GM23338 (cell line): ENCODE measurements at regions not wholly inside any gene's neighbourhood (a gene's known extent, or its start where the extent isn't known, plus 50 kb on each side); places are given as distances from the start of the nearest gene placed in this dataset.

Source experiments
- ATAC-seq: fragments of 200-7000 bp; cut with Tn5 transposase; 3 replicates; pipeline ENCODE4 v1.9.1; 2020
- DNase-seq: peaks from one replicate; pipeline ENCODE4 v3.0.0-alpha.2; 2015; ENCODE audit warnings: low spot score
- H2AFZ ChIP-seq: fragments of 200-600 bp; sonication (generic); 2 replicates; pipeline ENCODE4 v1.8.0; 2016; ENCODE audit warnings: antibody characterized with exemption, mild to moderate bottlenecking, moderate library complexity
- H3F3A ChIP-seq: fragments of 200-600 bp; sonication (generic); replicated peaks from 2 replicates; pipeline ENCODE4 v1.8.0; 2017; ENCODE audit warnings: antibody characterized with exemption, mixed run types, low read depth
- H3K27ac ChIP-seq: fragments of 200-600 bp; sonication (generic); 2 replicates; pipeline ENCODE4 v1.6.1; 2016; ENCODE audit warnings: low read depth
- H3K27me3 ChIP-seq: fragments of 200-600 bp; sonication (generic); 2 replicates; pipeline ENCODE4 v1.8.0; 2016; ENCODE audit warnings: mild to moderate bottlenecking, mixed run types, moderate library complexity; ENCODE audit not compliant: insufficient read depth
- H3K36me3 ChIP-seq: fragments of 200-600 bp; sonication (generic); 2 replicates; pipeline ENCODE4 v1.8.0; 2016; ENCODE audit warnings: mild to moderate bottlenecking; ENCODE audit not compliant: insufficient read depth
- H3K4me1 ChIP-seq: fragments of 200-600 bp; sonication (generic); 2 replicates; pipeline ENCODE4 v1.8.0; 2016; ENCODE audit warnings: mild to moderate bottlenecking, moderate library complexity; ENCODE audit not compliant: insufficient read depth
- H3K4me2 ChIP-seq: fragments of 200-600 bp; sonication (generic); 2 replicates; pipeline ENCODE4 v1.7.1; 2017; ENCODE audit warnings: mixed run types
- H3K4me3 ChIP-seq: fragments of 200-600 bp; sonication (generic); 2 replicates; pipeline ENCODE4 v1.6.1; 2016; ENCODE audit warnings: mixed run types
- H3K79me2 ChIP-seq: fragments of 200-600 bp; sonication (generic); replicated peaks from 2 replicates; pipeline ENCODE4 v1.8.0; 2017; ENCODE audit warnings: mild to moderate bottlenecking; ENCODE audit not compliant: insufficient read depth
- H3K9me2 ChIP-seq: fragments of 200-600 bp; sonication (generic); 2 replicates; pipeline ENCODE4 v1.8.0; 2017; ENCODE audit not compliant: insufficient read depth
- H4K20me1 ChIP-seq: fragments of 200-600 bp; sonication (generic); replicated peaks from 2 replicates; pipeline ENCODE4 v1.8.0; 2017; ENCODE audit warnings: mild to moderate bottlenecking; ENCODE audit not compliant: insufficient read depth
- H3K27ac Mint-ChIP-seq: 2 replicates; pipeline ENCODE4 v1.8.0; 2020; ENCODE audit warnings: inconsistent platforms, mild to moderate bottlenecking, moderate library complexity, mixed read lengths
- H3K27me3 Mint-ChIP-seq: 3 replicates; pipeline ENCODE4 v1.8.0; 2022; ENCODE audit warnings: low read depth, mild to moderate bottlenecking, moderate library complexity, mixed read lengths, inconsistent platforms; ENCODE audit not compliant: insufficient read depth, poor library complexity
- H3K36me3 Mint-ChIP-seq: 3 replicates; pipeline ENCODE4 v1.8.0; 2021; ENCODE audit warnings: low read depth, mild to moderate bottlenecking, inconsistent platforms, moderate library complexity, mixed read lengths
- H3K4me1 Mint-ChIP-seq: 3 replicates; pipeline ENCODE4 v1.8.0; 2020; ENCODE audit warnings: mild to moderate bottlenecking, inconsistent platforms, mixed read lengths
- H3K4me3 Mint-ChIP-seq: 3 replicates; pipeline ENCODE4 v1.8.0; 2021; ENCODE audit warnings: moderate library complexity, mild to moderate bottlenecking, inconsistent platforms, mixed read lengths
- H3K9me3 Mint-ChIP-seq: 3 replicates; pipeline ENCODE4 v1.8.0; 2020; ENCODE audit warnings: moderate library complexity, mild to moderate bottlenecking, inconsistent platforms, mixed read lengths
- CREB1 ChIP-seq: fragments of 250-450 bp; sonication (Bioruptor Pico); IDR thresholded peaks from 2 replicates; pipeline ENCODE4 v1.5.0; 2020; ENCODE audit warnings: low read depth, mild to moderate bottlenecking, moderate library complexity
- JUNB ChIP-seq: IDR thresholded peaks from one replicate; pipeline ENCODE4 v1.6.1; 2016; ENCODE audit warnings: antibody characterized with exemption; ENCODE audit not compliant: unreplicated experiment
- STAT1 ChIP-seq: IDR thresholded peaks from one replicate; pipeline ENCODE4 v1.6.1; 2016; ENCODE audit warnings: antibody characterized with exemption; ENCODE audit not compliant: unreplicated experiment
- ZNF114 ChIP-seq: fragments of 250-450 bp; sonication (Bioruptor Pico); IDR thresholded peaks from 2 replicates; pipeline ENCODE4 v1.5.0; 2020; ENCODE audit warnings: mild to moderate bottlenecking, moderate library complexity
- ZNF331 ChIP-seq: fragments of 250-450 bp; sonication (Bioruptor Pico); IDR thresholded peaks from 2 replicates; pipeline ENCODE4 v1.5.0; 2020; ENCODE audit warnings: low read depth, mild to moderate bottlenecking, moderate library complexity
- TF ChIP-seq, protein P1 (sequence below): IDR thresholded peaks from 2 replicates; pipeline ENCODE4 v1.6.1; 2016; ENCODE audit warnings: antibody characterized with exemption
- TF ChIP-seq, protein P2 (sequence below): fragments of 250-450 bp; sonication (Bioruptor Pico); IDR thresholded peaks from 2 replicates; pipeline ENCODE4 v1.5.0; 2020; ENCODE audit warnings: mild to moderate bottlenecking, moderate library complexity
- TF ChIP-seq, protein P3 (sequence below), 2 experiments: fragments of 200-600 bp in 1 of 2; sonication (generic) in 1 of 2; conservative IDR thresholded peaks; 2 replicates each; pipeline versions ENCODE4 v1.5.1 to v1.6.1; 2016 to 2017; ENCODE audit warnings: antibody characterized with exemption in 2 of 2, low read depth in 2 of 2, mild to moderate bottlenecking in 2 of 2, moderate library complexity in 1 of 2
- TF ChIP-seq, protein P4 (sequence below): IDR thresholded peaks from one replicate; pipeline ENCODE4 v1.6.1; 2018; ENCODE audit warnings: antibody characterized with exemption; ENCODE audit not compliant: unreplicated experiment

DNA sequence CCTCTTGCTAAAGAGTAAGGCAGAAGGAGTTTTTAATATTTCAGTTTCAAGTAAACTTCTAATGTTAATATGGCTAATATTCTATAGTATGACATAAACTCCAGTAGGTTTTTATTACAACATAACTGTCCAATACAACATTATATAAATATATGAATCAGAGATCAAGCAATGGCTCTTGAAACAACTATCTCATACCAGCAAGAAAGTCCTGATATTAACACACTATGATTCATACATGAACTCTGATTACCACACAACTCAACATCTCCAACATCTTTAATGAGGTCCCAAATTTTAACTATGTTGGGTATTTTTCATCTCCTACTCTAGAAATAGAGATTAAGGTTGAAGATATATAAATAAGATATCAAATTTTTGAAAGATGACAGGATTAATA lies 878.3 kb downstream of the TLE1 start (continued):
- TF ChIP-seq ZNF114 (CRISPR knock-in tag) (no peak), CREB1 (CRISPR knock-in tag) (no peak)
- TF ChIP-seq, protein P1, sequence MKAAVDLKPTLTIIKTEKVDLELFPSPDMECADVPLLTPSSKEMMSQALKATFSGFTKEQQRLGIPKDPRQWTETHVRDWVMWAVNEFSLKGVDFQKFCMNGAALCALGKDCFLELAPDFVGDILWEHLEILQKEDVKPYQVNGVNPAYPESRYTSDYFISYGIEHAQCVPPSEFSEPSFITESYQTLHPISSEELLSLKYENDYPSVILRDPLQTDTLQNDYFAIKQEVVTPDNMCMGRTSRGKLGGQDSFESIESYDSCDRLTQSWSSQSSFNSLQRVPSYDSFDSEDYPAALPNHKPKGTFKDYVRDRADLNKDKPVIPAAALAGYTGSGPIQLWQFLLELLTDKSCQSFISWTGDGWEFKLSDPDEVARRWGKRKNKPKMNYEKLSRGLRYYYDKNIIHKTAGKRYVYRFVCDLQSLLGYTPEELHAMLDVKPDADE = no peak
- TF ChIP-seq, protein P2, sequence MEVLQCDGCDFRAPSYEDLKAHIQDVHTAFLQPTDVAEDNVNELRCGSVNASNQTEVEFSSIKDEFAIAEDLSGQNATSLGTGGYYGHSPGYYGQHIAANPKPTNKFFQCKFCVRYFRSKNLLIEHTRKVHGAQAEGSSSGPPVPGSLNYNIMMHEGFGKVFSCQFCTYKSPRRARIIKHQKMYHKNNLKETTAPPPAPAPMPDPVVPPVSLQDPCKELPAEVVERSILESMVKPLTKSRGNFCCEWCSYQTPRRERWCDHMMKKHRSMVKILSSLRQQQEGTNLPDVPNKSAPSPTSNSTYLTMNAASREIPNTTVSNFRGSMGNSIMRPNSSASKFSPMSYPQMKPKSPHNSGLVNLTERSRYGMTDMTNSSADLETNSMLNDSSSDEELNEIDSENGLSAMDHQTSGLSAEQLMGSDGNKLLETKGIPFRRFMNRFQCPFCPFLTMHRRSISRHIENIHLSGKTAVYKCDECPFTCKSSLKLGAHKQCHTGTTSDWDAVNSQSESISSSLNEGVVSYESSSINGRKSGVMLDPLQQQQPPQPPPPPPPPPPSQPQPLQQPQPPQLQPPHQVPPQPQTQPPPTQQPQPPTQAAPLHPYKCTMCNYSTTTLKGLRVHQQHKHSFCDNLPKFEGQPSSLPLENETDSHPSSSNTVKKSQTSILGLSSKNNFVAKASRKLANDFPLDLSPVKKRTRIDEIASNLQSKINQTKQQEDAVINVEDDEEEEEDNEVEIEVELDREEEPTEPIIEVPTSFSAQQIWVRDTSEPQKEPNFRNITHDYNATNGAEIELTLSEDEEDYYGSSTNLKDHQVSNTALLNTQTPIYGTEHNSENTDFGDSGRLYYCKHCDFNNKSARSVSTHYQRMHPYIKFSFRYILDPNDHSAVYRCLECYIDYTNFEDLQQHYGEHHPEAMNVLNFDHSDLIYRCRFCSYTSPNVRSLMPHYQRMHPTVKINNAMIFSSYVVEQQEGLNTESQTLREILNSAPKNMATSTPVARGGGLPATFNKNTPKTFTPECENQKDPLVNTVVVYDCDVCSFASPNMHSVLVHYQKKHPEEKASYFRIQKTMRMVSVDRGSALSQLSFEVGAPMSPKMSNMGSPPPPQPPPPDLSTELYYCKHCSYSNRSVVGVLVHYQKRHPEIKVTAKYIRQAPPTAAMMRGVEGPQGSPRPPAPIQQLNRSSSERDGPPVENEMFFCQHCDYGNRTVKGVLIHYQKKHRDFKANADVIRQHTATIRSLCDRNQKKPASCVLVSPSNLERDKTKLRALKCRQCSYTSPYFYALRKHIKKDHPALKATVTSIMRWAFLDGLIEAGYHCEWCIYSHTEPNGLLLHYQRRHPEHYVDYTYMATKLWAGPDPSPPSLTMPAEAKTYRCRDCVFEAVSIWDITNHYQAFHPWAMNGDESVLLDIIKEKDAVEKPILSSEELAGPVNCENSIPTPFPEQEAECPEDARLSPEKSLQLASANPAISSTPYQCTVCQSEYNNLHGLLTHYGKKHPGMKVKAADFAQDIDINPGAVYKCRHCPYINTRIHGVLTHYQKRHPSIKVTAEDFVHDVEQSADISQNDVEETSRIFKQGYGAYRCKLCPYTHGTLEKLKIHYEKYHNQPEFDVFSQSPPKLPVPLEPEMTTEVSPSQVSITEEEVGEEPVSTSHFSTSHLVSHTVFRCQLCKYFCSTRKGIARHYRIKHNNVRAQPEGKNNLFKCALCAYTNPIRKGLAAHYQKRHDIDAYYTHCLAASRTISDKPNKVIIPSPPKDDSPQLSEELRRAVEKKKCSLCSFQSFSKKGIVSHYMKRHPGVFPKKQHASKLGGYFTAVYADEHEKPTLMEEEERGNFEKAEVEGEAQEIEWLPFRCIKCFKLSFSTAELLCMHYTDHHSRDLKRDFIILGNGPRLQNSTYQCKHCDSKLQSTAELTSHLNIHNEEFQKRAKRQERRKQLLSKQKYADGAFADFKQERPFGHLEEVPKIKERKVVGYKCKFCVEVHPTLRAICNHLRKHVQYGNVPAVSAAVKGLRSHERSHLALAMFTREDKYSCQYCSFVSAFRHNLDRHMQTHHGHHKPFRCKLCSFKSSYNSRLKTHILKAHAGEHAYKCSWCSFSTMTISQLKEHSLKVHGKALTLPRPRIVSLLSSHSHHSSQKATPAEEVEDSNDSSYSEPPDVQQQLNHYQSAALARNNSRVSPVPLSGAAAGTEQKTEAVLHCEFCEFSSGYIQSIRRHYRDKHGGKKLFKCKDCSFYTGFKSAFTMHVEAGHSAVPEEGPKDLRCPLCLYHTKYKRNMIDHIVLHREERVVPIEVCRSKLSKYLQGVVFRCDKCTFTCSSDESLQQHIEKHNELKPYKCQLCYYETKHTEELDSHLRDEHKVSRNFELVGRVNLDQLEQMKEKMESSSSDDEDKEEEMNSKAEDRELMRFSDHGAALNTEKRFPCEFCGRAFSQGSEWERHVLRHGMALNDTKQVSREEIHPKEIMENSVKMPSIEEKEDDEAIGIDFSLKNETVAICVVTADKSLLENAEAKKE (CRISPR knock-in tag) = no peak

DNA sequence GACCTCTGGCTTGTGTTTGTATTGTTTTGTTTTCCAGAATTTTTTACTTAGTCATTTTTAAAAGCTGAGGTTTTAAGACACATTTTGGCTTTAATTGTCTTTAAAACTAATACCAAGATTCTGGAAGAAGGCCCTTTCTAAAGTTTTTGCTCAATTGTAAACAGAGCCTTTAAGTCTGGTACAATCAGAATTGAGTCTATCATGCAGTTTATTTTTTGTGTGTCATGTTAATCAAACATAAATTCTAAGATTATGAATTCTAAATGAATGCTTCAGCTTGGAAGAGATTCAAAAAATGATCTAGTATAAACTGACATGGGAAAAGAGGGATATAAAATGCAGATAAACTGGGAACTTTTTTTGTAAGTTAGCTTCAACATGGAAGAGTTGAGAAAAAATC lies 882.7 kb downstream of the TLE1 start:
- no peak overlapping the region for H3K4me3 Mint-ChIP-seq
- H4K20me1 ChIP-seq = no peaks in the 10 kb centered on the region
- no peaks in the 10 kb centered on the region for H3K4me1 ChIP-seq
- DNase-seq = no peak
- H3K79me2 ChIP-seq = no peaks in the 10 kb centered on the region
- no peak overlapping the region for H3K4me3 ChIP-seq
- no peak overlapping the region for H3K27ac ChIP-seq
- H3K27ac Mint-ChIP-seq = no peak overlapping the region
- no peaks in the 10 kb centered on the region; the same call in 1 of the 2 replicates for H3K9me2 ChIP-seq
- no peak for ATAC-seq
- no peaks in the 10 kb centered on the region for H3K36me3 ChIP-seq
- peaks cover under 1% of the 10 kb centered on the region; the same call in 1 of the 3 replicates for H3K4me1 Mint-ChIP-seq
- H3K9me3 Mint-ChIP-seq = no peaks in the 10 kb centered on the region
- H3F3A ChIP-seq = no peaks in the 10 kb centered on the region
- H3K36me3 Mint-ChIP-seq = no peaks in the 10 kb centered on the region
- H2AFZ ChIP-seq = no peak overlapping the region
- H3K27me3 Mint-ChIP-seq = no peaks in the 10 kb centered on the region
- H3K4me2 ChIP-seq = no peak overlapping the region
- no peaks in the 10 kb centered on the region for H3K27me3 ChIP-seq
- TF ChIP-seq ZNF114 (CRISPR knock-in tag) (no peak), ZNF331 (CRISPR knock-in tag) (no peak), STAT1 (no peak), JUNB (no peak)
- TF ChIP-seq, protein P3, sequence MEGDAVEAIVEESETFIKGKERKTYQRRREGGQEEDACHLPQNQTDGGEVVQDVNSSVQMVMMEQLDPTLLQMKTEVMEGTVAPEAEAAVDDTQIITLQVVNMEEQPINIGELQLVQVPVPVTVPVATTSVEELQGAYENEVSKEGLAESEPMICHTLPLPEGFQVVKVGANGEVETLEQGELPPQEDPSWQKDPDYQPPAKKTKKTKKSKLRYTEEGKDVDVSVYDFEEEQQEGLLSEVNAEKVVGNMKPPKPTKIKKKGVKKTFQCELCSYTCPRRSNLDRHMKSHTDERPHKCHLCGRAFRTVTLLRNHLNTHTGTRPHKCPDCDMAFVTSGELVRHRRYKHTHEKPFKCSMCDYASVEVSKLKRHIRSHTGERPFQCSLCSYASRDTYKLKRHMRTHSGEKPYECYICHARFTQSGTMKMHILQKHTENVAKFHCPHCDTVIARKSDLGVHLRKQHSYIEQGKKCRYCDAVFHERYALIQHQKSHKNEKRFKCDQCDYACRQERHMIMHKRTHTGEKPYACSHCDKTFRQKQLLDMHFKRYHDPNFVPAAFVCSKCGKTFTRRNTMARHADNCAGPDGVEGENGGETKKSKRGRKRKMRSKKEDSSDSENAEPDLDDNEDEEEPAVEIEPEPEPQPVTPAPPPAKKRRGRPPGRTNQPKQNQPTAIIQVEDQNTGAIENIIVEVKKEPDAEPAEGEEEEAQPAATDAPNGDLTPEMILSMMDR (conservative IDR thresholded peaks at IDR 0.05; ENCODE audit: low read depth in 2 of 2) = no peak
- TF ChIP-seq, protein P1 = no peak
- TF ChIP-seq, protein P4, sequence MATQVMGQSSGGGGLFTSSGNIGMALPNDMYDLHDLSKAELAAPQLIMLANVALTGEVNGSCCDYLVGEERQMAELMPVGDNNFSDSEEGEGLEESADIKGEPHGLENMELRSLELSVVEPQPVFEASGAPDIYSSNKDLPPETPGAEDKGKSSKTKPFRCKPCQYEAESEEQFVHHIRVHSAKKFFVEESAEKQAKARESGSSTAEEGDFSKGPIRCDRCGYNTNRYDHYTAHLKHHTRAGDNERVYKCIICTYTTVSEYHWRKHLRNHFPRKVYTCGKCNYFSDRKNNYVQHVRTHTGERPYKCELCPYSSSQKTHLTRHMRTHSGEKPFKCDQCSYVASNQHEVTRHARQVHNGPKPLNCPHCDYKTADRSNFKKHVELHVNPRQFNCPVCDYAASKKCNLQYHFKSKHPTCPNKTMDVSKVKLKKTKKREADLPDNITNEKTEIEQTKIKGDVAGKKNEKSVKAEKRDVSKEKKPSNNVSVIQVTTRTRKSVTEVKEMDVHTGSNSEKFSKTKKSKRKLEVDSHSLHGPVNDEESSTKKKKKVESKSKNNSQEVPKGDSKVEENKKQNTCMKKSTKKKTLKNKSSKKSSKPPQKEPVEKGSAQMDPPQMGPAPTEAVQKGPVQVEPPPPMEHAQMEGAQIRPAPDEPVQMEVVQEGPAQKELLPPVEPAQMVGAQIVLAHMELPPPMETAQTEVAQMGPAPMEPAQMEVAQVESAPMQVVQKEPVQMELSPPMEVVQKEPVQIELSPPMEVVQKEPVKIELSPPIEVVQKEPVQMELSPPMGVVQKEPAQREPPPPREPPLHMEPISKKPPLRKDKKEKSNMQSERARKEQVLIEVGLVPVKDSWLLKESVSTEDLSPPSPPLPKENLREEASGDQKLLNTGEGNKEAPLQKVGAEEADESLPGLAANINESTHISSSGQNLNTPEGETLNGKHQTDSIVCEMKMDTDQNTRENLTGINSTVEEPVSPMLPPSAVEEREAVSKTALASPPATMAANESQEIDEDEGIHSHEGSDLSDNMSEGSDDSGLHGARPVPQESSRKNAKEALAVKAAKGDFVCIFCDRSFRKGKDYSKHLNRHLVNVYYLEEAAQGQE = no peak
